GM12892 (cell line): ENCODE measurements at regions not wholly inside any gene's neighbourhood (a gene's known extent, or its start where the extent isn't known, plus 50 kb on each side); places are given as distances from the start of the nearest gene placed in this dataset.
"Not testable (repeated sequence)": the region's sequence is repeated elsewhere in the genome, so short reads cannot be mapped to it uniquely, and the experiment has no call there.

Experiments
- POLR2A ChIP-seq: IDR thresholded peaks from 2 replicates; pipeline ENCODE4 v1.6.1; 2011; ENCODE audit warnings: low read depth, low read length, control low read depth
- POLR2AphosphoS5 ChIP-seq: IDR thresholded peaks from 2 replicates; pipeline ENCODE4 v1.6.1; 2011; ENCODE audit warnings: low read depth, low read length, control low read depth

GRCh38 chr11:89556731-89557707 lies 65.8 kb upstream of the NOX4 start:
- not testable (repeated sequence) for TF ChIP-seq POLR2A, POLR2AphosphoS5
